ENCODE measurements at regions not wholly inside any gene's neighbourhood (a gene's known extent, or its start where the extent isn't known, plus 50 kb on each side); places are given as distances from the start of the nearest gene placed in this dataset.
"Not testable (repeated sequence)": the region's sequence is repeated elsewhere in the genome, so short reads cannot be mapped to it uniquely, and the experiment has no call there.

- no peaks in the 10 kb centered on the region for H3K4me1 Mint-ChIP-seq (ENCODE audit: low read depth)
- ATAC-seq = no peak
- H3K9me3 Mint-ChIP-seq = no peaks in the 10 kb centered on the region
- H3K27me3 Mint-ChIP-seq (ENCODE audit: low read depth) = no peaks in the 10 kb centered on the region
- H3K36me3 Mint-ChIP-seq (ENCODE audit: insufficient read depth) = no peaks in the 10 kb centered on the region
- DNase-seq = no peak
- no peak overlapping the region for H3K4me3 Mint-ChIP-seq
Observed at GRCh38 chr12:105667973-105668743, 337.7 kb downstream of the C12orf75 start.

- Mint-ChIP-seq H3K36me3 (ENCODE audit: insufficient read depth) (no peaks in the 10 kb centered on the region), H3K4me3 (no peak overlapping the region), H3K4me1 (ENCODE audit: low read depth) (no peaks in the 10 kb centered on the region), H3K9me3 (no peaks in the 10 kb centered on the region), H3K27me3 (ENCODE audit: low read depth) (peaks cover 2% of the 10 kb centered on the region)
- DNase-seq (no peak), ATAC-seq (no peak)
Observed at GRCh38 chr12:105670672-105671071, 340.2 kb downstream of the C12orf75 start.

GRCh38 chr12:105671720-105672119, 341.2 kb downstream of the C12orf75 start:
- Mint-ChIP-seq H3K4me1 (ENCODE audit: low read depth) (no peaks in the 10 kb centered on the region), H3K27me3 (ENCODE audit: low read depth) (peaks cover 2% of the 10 kb centered on the region), H3K36me3 (ENCODE audit: insufficient read depth) (no peaks in the 10 kb centered on the region), H3K4me3 (no peak overlapping the region), H3K9me3 (no peaks in the 10 kb centered on the region)
- DNase-seq = no peak
- ATAC-seq = no peak

- Mint-ChIP-seq H3K36me3 (ENCODE audit: insufficient read depth) (no peaks in the 10 kb centered on the region), H3K4me1 (ENCODE audit: low read depth) (no peaks in the 10 kb centered on the region), H3K27me3 (ENCODE audit: low read depth) (peaks cover 2% of the 10 kb centered on the region), H3K9me3 (no peaks in the 10 kb centered on the region), H3K4me3 (no peak overlapping the region)
- ATAC-seq (no peak), DNase-seq (no peak)
Observed at GRCh38 chr12:105672121-105672975, 341.9 kb downstream of the C12orf75 start.

DNA sequence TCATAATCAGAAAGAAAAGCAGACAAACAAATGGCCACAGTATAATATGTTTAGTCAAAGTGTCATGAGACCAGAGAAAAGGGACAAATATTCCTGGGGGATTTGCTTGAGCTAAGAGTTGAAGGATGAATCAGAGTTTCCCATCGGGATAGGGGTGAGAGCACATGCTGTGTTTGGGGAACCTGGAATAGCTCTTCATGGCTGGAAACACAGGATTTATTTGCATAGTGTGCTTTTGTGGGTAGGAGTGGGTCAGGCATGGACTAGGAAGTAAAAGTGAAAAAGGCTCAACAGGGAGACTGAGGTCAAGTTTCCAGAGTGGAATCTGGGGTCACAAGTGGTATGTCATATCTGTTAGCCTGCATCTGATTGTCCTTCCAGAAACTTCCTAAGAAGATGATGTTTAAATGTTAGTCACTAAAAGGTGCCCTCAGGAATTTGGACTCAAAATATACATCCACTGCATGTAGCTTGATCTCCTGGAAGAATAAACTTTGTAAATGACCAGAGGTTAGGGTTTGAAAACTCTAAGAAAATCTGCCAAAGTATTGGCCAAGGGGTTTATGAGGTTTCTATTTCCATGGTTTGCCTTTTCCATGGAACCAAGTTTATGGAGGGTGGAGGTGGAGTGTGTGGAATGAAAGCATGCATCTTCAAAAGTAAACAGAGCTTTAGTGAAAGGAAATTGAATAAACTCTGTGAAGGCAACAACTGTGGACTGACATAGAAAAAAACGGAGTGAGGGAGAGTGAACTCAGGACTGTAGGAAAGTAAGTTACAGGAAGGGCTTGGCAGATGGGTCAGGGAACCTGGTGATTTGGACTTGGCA, 344.6 kb downstream of the C12orf75 start:
- DNase-seq (no peak), ATAC-seq (no peak)
- H3K9me3 Mint-ChIP-seq = no peaks in the 10 kb centered on the region
- H3K4me3 Mint-ChIP-seq = no peak overlapping the region
- peaks cover 2% of the 10 kb centered on the region for H3K27me3 Mint-ChIP-seq (ENCODE audit: low read depth)
- no peaks in the 10 kb centered on the region for H3K4me1 Mint-ChIP-seq (ENCODE audit: low read depth)
- H3K36me3 Mint-ChIP-seq (ENCODE audit: insufficient read depth) = no peaks in the 10 kb centered on the region

GRCh38 chr12:105676694-105677093, 346.2 kb downstream of the C12orf75 start:
- H3K4me3 Mint-ChIP-seq = no peak overlapping the region
- H3K27me3 Mint-ChIP-seq (ENCODE audit: low read depth) = peaks cover 2% of the 10 kb centered on the region
- H3K9me3 Mint-ChIP-seq = no peaks in the 10 kb centered on the region
- H3K36me3 Mint-ChIP-seq (ENCODE audit: insufficient read depth) = no peaks in the 10 kb centered on the region
- no peak for ATAC-seq
- no peaks in the 10 kb centered on the region for H3K4me1 Mint-ChIP-seq (ENCODE audit: low read depth)
- DNase-seq = no peak

- H3K27me3 Mint-ChIP-seq (ENCODE audit: low read depth) = peaks cover 2% of the 10 kb centered on the region
Observed at GRCh38 chr12:105677672-105678071, 347.2 kb downstream of the C12orf75 start.

DNA sequence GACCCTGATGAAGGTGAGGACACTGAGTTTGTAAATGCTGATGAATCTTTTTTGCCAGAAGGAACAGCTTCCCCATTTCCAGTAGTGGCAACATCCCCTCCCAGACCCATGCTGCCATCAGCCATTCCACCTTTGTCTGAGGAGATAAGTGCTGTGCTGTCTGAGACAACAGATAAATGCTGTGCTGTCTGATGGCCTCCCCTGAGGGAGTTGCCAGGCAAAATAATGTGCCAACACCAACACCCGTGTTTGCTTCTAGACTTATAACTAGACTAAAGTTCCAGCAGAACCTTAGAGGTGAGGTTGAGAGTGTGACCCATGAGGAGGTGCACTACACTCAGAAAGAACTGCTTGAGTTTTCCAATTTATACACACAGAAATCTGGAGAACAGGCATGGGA, 349.5 kb downstream of the C12orf75 start:
- H3K4me3 Mint-ChIP-seq = no peak overlapping the region

More at GRCh38 chr12:105677672-105678071, 347.2 kb downstream of the C12orf75 start:
- DNase-seq = no peak
- Mint-ChIP-seq H3K4me1 (ENCODE audit: low read depth) (no peaks in the 10 kb centered on the region), H3K9me3 (no peaks in the 10 kb centered on the region), H3K4me3 (no peak overlapping the region), H3K36me3 (ENCODE audit: insufficient read depth) (no peaks in the 10 kb centered on the region)
- no peak for ATAC-seq

GRCh38 chr12:105681341-105681740, 350.9 kb downstream of the C12orf75 start:
- Mint-ChIP-seq H3K9me3 (no peaks in the 10 kb centered on the region), H3K27me3 (ENCODE audit: low read depth) (no peaks in the 10 kb centered on the region), H3K36me3 (ENCODE audit: insufficient read depth) (no peaks in the 10 kb centered on the region), H3K4me1 (ENCODE audit: low read depth) (no peaks in the 10 kb centered on the region), H3K4me3 (no peak overlapping the region)
- ATAC-seq (no peak), DNase-seq (no peak)

More for the DNA sequence above, 349.5 kb downstream of the C12orf75 start:
- no peaks in the 10 kb centered on the region for H3K9me3 Mint-ChIP-seq
- no peak for ATAC-seq
- no peaks in the 10 kb centered on the region for H3K36me3 Mint-ChIP-seq (ENCODE audit: insufficient read depth)
- no peak for DNase-seq
- H3K27me3 Mint-ChIP-seq (ENCODE audit: low read depth) = peaks cover 2% of the 10 kb centered on the region
- H3K4me1 Mint-ChIP-seq (ENCODE audit: low read depth) = no peaks in the 10 kb centered on the region

- H3K4me3 Mint-ChIP-seq; DNase-seq; H3K9me3 Mint-ChIP-seq; H3K27me3 Mint-ChIP-seq (ENCODE audit: low read depth); ATAC-seq; H3K4me1 Mint-ChIP-seq (ENCODE audit: low read depth); H3K36me3 Mint-ChIP-seq (ENCODE audit: insufficient read depth): not testable (repeated sequence)
Observed at GRCh38 chr12:105682821-105683220, 352.3 kb downstream of the C12orf75 start.

DNA sequence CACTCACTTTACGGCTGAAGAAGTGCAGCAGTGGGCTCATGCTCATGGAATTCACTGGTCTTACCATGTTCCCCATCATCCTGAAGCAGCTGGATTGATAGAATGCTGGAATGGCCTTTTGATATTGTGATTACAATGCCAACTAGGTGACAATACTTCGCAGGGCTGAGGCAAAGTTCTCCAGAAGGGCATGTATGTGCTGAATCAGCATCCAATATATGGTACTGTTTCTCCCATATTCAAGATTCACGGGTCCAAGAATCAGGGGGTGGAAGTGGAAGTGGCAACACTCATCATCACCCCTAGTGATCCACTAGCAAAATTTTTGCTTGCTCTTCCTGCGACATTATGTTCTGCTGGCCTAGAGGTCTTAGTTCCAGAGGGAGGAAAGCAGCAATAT, 353.3 kb downstream of the C12orf75 start:
- H3K9me3 Mint-ChIP-seq; DNase-seq; H3K27me3 Mint-ChIP-seq (ENCODE audit: low read depth); ATAC-seq; H3K4me1 Mint-ChIP-seq (ENCODE audit: low read depth); H3K4me3 Mint-ChIP-seq; H3K36me3 Mint-ChIP-seq (ENCODE audit: insufficient read depth): not testable (repeated sequence)

DNA sequence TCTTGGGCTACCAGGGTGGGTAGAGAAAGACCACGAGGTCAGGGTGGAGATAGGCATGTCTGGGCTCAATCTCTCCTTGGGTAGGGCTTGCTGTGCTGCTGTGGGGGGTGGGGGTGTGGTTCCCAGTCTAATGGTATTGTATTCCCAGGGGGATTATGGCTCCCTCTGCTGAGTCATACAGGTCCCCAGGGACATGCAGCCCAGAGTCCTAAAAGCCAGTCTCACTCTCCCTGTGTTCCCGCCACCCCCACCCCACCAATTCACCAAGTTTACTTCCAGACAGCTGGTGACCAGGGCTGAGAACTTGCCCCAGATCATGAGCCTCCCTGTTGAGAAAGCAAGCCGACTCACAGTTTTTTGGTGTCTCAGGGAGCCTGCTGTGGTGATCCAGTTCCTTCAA, 367.6 kb downstream of the C12orf75 start:
- ATAC-seq = no peak
- Mint-ChIP-seq H3K4me1 (ENCODE audit: low read depth) (no peaks in the 10 kb centered on the region), H3K9me3 (peaks cover 15% of the 10 kb centered on the region), H3K4me3 (no peak overlapping the region), H3K36me3 (ENCODE audit: insufficient read depth) (no peaks in the 10 kb centered on the region), H3K27me3 (ENCODE audit: low read depth) (peaks cover 4% of the 10 kb centered on the region)
- no peak for DNase-seq

GRCh38 chr12:105699209-105699608, 368.7 kb downstream of the C12orf75 start:
- H3K9me3 Mint-ChIP-seq = peaks cover 15% of the 10 kb centered on the region
- no peak overlapping the region for H3K4me3 Mint-ChIP-seq
- ATAC-seq = no peak
- H3K4me1 Mint-ChIP-seq (ENCODE audit: low read depth) = no peaks in the 10 kb centered on the region
- no peak for DNase-seq
- peaks cover 4% of the 10 kb centered on the region for H3K27me3 Mint-ChIP-seq (ENCODE audit: low read depth)
- H3K36me3 Mint-ChIP-seq (ENCODE audit: insufficient read depth) = no peaks in the 10 kb centered on the region

GRCh38 chr12:105704787-105705186, 374.3 kb downstream of the C12orf75 start:
- no peak for ATAC-seq
- Mint-ChIP-seq H3K4me3 (no peak overlapping the region), H3K4me1 (ENCODE audit: low read depth) (no peaks in the 10 kb centered on the region), H3K27me3 (ENCODE audit: low read depth) (no peaks in the 10 kb centered on the region), H3K36me3 (ENCODE audit: insufficient read depth) (no peaks in the 10 kb centered on the region), H3K9me3 (no peaks in the 10 kb centered on the region)
- no peak for DNase-seq

Data from activated T-cell treated with anti-CD3 and anti-CD28 coated beads, Interleukin-2, amount 50 U/mL, for 4 hours (primary cell).